ENCODE measurements at regions not wholly inside any gene's neighbourhood (a gene's known extent, or its start where the extent isn't known, plus 50 kb on each side); places are given as distances from the start of the nearest gene placed in this dataset.

GRCh38 chr14:104356020-104356737 is 217.8 kb downstream of the KIF26A start:
- DNase-seq (ENCODE audit: low read depth): no peak

DNA sequence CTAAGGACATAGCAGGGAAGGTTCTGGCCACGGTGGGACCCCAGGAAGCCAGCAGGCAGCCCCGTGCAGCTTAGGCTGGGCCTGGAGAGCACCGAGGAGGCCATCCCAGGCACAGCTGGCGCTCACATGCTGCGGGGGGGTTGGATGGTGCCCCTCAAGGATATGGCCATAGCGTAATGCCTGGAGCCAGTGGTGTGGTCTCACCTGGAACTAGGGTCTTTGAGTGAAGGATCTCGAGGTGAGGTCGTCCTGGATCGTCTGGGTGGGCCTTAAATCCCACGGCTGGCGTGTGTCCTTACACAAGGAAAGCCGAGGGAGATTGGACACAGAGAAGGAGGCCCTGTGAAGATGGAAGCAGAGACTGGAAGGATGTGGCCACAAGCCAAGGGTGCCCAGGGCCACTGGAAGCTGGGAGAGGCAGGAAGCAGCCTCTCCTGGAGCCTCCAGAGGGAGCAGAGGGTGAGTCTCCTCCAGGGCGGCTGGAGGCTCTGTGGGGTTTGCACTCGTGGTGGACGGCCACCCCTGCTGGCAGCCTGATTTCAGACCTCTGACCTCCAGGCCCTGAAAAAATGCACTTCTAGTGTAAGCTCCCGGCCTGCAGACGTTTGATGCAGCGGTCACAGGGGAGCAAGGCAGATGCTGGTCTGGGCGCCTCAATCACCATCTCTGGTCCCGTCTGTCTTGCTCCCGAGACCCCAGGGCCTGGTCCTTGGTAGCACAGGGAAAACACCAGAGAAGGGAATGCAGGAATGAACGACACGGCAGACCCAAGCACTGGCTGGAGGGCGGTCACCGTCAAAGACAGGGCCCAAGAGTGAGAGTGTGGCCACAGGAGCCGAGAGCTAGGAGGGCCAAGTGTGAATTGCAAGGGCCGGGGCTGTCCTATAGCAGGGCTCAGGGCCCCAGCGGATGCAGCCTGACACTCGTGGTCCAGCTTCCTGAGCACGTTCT is 218.6 kb downstream of the KIF26A start:
- no peak for DNase-seq (ENCODE audit: low read depth)

GRCh38 chr14:104357689-104358527 is 219.5 kb downstream of the KIF26A start:
- DNase-seq (ENCODE audit: low read depth): no peak

- DNase-seq (ENCODE audit: low read depth): no peak
Observed at GRCh38 chr14:104358528-104359300, 220.3 kb downstream of the KIF26A start.

GRCh38 chr14:104359301-104359968 is 220.1 kb upstream of the C14orf180 start:
- DNase-seq (ENCODE audit: low read depth): no peak

- no peak for DNase-seq (ENCODE audit: low read depth)
Observed at GRCh38 chr14:104359969-104360442, 219.6 kb upstream of the C14orf180 start.

- DNase-seq (ENCODE audit: low read depth): no peak
Observed at GRCh38 chr14:104360501-104360900, 219.1 kb upstream of the C14orf180 start.

- DNase-seq (ENCODE audit: low read depth): no peak
Observed at GRCh38 chr14:104361101-104361591, 218.4 kb upstream of the C14orf180 start.

GRCh38 chr14:104361921-104362681 is 217.5 kb upstream of the C14orf180 start:
- DNase-seq (ENCODE audit: low read depth): no peak

DNA sequence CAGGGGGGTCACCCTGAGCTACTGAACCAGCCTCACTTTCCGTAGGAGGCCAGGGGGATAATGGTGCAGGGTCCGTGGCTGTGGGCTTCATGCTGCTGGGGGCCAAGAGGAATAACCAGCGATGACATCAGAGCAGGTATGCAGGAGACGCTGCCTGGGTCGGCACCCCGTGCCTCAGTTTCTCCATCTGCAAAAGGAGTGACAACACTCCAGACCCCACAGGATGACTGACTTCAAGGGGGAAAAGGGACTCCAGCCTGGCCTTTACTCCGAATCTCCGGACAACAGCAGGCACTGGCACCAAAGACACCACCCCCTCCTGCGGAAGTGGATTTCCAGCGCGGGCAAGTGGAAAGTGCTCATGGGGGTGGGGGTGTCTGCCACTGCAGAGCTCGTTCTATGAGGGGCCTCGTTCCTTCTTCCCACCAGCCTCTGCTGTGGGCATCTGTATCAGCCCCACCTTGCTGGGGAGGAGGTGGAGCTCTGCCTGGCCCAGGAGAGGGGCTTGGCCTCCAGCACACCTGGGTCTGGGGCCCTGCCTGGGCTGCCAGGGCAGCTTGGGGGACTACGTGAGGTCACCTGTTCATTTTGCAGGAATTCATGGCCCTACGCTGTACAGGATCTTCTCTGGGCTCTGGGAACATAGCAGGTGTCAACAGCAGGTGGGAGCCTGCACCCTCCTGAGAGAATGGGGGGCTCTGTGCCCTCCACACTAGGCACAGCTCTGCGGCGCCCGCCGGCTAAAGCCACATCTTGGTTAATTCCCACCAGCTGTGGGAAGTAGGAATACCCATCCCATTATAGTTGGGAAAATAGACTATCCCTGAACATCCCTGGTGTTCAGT is 216.6 kb upstream of the C14orf180 start:
- DNase-seq (ENCODE audit: low read depth): no peak

- DNase-seq (ENCODE audit: low read depth): no peak
Observed at GRCh38 chr14:104363891-104364760, 215.4 kb upstream of the C14orf180 start.

- DNase-seq (ENCODE audit: low read depth): no peak
Observed at GRCh38 chr14:104364830-104365229, 214.7 kb upstream of the C14orf180 start.

GRCh38 chr14:104366931-104367865 is 212.4 kb upstream of the C14orf180 start:
- no peak for DNase-seq (ENCODE audit: low read depth)

GRCh38 chr14:104367866-104368750 is 211.5 kb upstream of the C14orf180 start:
- no peak for DNase-seq (ENCODE audit: low read depth)

- no peak for DNase-seq (ENCODE audit: low read depth)
Observed at GRCh38 chr14:104368751-104369100, 210.8 kb upstream of the C14orf180 start.
